Keratinocyte (primary cell): ENCODE measurements at regions not wholly inside any gene's neighbourhood (a gene's known extent, or its start where the extent isn't known, plus 50 kb on each side); places are given as distances from the start of the nearest gene placed in this dataset.

ENCODE experiments used
- DNase-seq: peaks from one replicate; pipeline ENCODE4 v3.0.0-alpha.2; 2011; ENCODE audit warnings: low read depth, missing footprints, low spot score
- FAIRE-seq: peaks from 2 replicates; lab custom pipeline; 2011; peaks lifted over from hg19 to GRCh38; lab: Jason Lieb, UNC
- H2AFZ ChIP-seq: 2 replicates; pipeline ENCODE4 v1.6.0; 2012; ENCODE audit warnings: low read length, control low read depth, inconsistent platforms; ENCODE audit not compliant: control insufficient read depth
- H3K27ac ChIP-seq: 2 replicates; pipeline ENCODE4 v1.5.1; 2011; ENCODE audit warnings: low read length; ENCODE audit not compliant: control insufficient read depth, insufficient read depth
- H3K27me3 ChIP-seq: 3 replicates; pipeline ENCODE4 v1.6.0; 2011; ENCODE audit warnings: low read length; ENCODE audit not compliant: control insufficient read depth, insufficient read depth; ENCODE audit errors: extremely low read depth
- H3K36me3 ChIP-seq, 2 experiments: 2 replicates in 1 of 2; 3 replicates in 1 of 2; pipeline ENCODE4 v1.5.1; 2011; ENCODE audit warnings: low read length in 2 of 2, mild to moderate bottlenecking in 1 of 2; ENCODE audit not compliant: control insufficient read depth in 2 of 2, insufficient read depth in 2 of 2; ENCODE audit errors: extremely low read depth in 1 of 2
- H3K4me1 ChIP-seq: 3 replicates; pipeline ENCODE4 v1.5.1; 2011; ENCODE audit warnings: low read length; ENCODE audit not compliant: control insufficient read depth, insufficient read depth; ENCODE audit errors: extremely low read depth
- H3K4me2 ChIP-seq: 3 replicates; pipeline ENCODE4 v1.6.0; 2011; ENCODE audit warnings: low read depth, low read length; ENCODE audit not compliant: control insufficient read depth, insufficient read depth; ENCODE audit errors: extremely low read depth
- H3K4me3 ChIP-seq, 3 experiments: fragments of 200-600 bp in 1 of 3; sonication (generic) in 1 of 3; 2 replicates in 2 of 3; 3 replicates in 1 of 3; pipeline ENCODE4 v1.5.1; 2011 to 2016; ENCODE audit warnings: low read length in 3 of 3, mild to moderate bottlenecking in 3 of 3, control low read depth in 2 of 3, inconsistent platforms in 1 of 3, low read depth in 1 of 3, mixed read lengths in 1 of 3, mixed run types in 1 of 3, moderate library complexity in 1 of 3; ENCODE audit not compliant: control insufficient read depth in 2 of 3, insufficient read depth in 2 of 3; ENCODE audit errors: extremely low read depth in 1 of 3
- H3K79me2 ChIP-seq: 2 replicates; pipeline ENCODE4 v1.6.0; 2012; ENCODE audit warnings: low read length; ENCODE audit not compliant: control insufficient read depth, insufficient read depth
- H3K9ac ChIP-seq: 3 replicates; pipeline ENCODE4 v1.6.0; 2011; ENCODE audit warnings: low read length; ENCODE audit not compliant: control insufficient read depth, insufficient read depth; ENCODE audit errors: extremely low read depth
- H3K9me1 ChIP-seq: 3 replicates; pipeline ENCODE4 v1.6.0; 2011; ENCODE audit warnings: low read length; ENCODE audit not compliant: control insufficient read depth, insufficient read depth; ENCODE audit errors: extremely low read depth
- H3K9me3 ChIP-seq: 2 replicates; pipeline ENCODE4 v1.5.1; 2012; ENCODE audit warnings: low read depth, low read length; ENCODE audit not compliant: control insufficient read depth
- H4K20me1 ChIP-seq: 3 replicates; pipeline ENCODE4 v1.6.0; 2011; ENCODE audit warnings: low read length; ENCODE audit not compliant: control insufficient read depth, insufficient read depth; ENCODE audit errors: extremely low read depth
- CTCF ChIP-seq, 3 experiments: IDR thresholded peaks in 1 of 3; conservative IDR thresholded peaks in 1 of 3; optimal IDR thresholded peaks in 1 of 3; 2 replicates in 2 of 3; 3 replicates in 1 of 3; pipeline versions ENCODE3 to v1.5.1; 2011; ENCODE audit warnings: low read length in 3 of 3, mild to moderate bottlenecking in 3 of 3, moderate library complexity in 2 of 3, control low read depth in 1 of 3, inconsistent platforms in 1 of 3; ENCODE audit not compliant: insufficient read depth in 2 of 3; ENCODE audit errors: extremely low read depth in 1 of 3
- EZH2 ChIP-seq: IDR thresholded peaks from one replicate; pipeline ENCODE4 v1.6.1; 2012; ENCODE audit warnings: inconsistent platforms, mild to moderate bottlenecking, low read length, moderate library complexity
- dilution Hi-C: fragments of 300-500 bp; cut with MboI; formaldehyde crosslinking; loops from one replicate; pipeline ENCODE4 v1.7.0; 2020; ENCODE audit warnings: low sequenced_read_pairs; ENCODE audit not compliant: extremely low pct_ligation_motif_present

GRCh38 chr4:100017637-100018310 is 67.7 kb upstream of the H2AZ1 start:
- H3K4me3 ChIP-seq, result no peak overlapping the region
- DNase-seq (peak; percentile 59), FAIRE-seq (peak; percentile 95)
- H3K79me2 ChIP-seq, result no peaks in the 10 kb centered on the region
- no peaks in the 10 kb centered on the region for H4K20me1 ChIP-seq
- H2AFZ ChIP-seq, result no peak overlapping the region
- H3K27ac ChIP-seq, result peak overlapping the region; percentile 74
- H3K27me3 ChIP-seq, result no peaks in the 10 kb centered on the region
- TF ChIP-seq CTCF (optimal IDR thresholded peaks at IDR 0.05 in 1 of 3, IDR thresholded peaks at IDR 0.05 in 1 of 3, conservative IDR thresholded peaks at IDR 0.05 in 1 of 3; ENCODE audit: extremely low read depth in 1 of 3, insufficient read depth in 2 of 3, low read length in 3 of 3) (no peak), EZH2 (no peak)
- H3K4me1 ChIP-seq, result peaks cover 11% of the 10 kb centered on the region
- dilution Hi-C loops, result no loop called here
- no peaks in the 10 kb centered on the region for H3K9me3 ChIP-seq
- H3K9ac ChIP-seq, result no peak overlapping the region
- H3K36me3 ChIP-seq, result no peaks in the 10 kb centered on the region
- peak overlapping the region; percentile 45 for H3K4me2 ChIP-seq
- no peaks in the 10 kb centered on the region for H3K9me1 ChIP-seq

DNA sequence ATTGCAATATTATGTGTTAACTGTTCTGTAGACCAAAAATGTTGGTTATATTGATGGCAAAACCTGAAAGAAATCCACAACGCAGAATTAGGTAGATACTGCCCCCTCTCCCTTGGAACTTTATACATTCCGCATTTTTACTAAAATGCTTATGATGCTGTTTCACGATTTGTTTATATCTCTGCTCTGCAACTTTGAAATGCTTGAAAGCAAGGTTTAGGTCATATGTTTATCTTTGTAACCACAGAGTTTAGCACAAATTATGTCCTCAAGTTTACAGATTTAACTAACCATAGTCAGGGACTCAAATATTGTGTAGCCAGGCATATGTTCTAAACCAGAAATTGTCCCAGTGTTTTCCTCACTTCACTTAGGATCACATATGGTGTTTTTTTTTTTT is 66.1 kb upstream of the H2AZ1 start:
- Histone ChIP-seq H3K4me1 (peaks cover 11% of the 10 kb centered on the region), H3K9me3 (no peaks in the 10 kb centered on the region), H3K4me2 (no peak overlapping the region), H3K79me2 (no peaks in the 10 kb centered on the region), H3K27ac (no peak overlapping the region), H3K9me1 (no peaks in the 10 kb centered on the region), H2AFZ (no peak overlapping the region), H3K27me3 (no peaks in the 10 kb centered on the region), H4K20me1 (no peaks in the 10 kb centered on the region), H3K9ac (no peak overlapping the region), H3K36me3 (no peaks in the 10 kb centered on the region), H3K4me3 (no peak overlapping the region)
- no peak for FAIRE-seq
- DNase-seq, result no peak
- dilution Hi-C loops, result no loop called here
- TF ChIP-seq EZH2, result no peak
- no peak for TF ChIP-seq CTCF (optimal IDR thresholded peaks at IDR 0.05 in 1 of 3, IDR thresholded peaks at IDR 0.05 in 1 of 3, conservative IDR thresholded peaks at IDR 0.05 in 1 of 3; ENCODE audit: extremely low read depth in 1 of 3, insufficient read depth in 2 of 3, low read length in 3 of 3)
